ENCODE measurements at regions not wholly inside any gene's neighbourhood (a gene's known extent, or its start where the extent isn't known, plus 50 kb on each side); places are given as distances from the start of the nearest gene placed in this dataset.

GRCh38 chr6:125585470-125585869, 164.0 kb upstream of the HEY2 start:
- TF ChIP-seq, protein P1, sequence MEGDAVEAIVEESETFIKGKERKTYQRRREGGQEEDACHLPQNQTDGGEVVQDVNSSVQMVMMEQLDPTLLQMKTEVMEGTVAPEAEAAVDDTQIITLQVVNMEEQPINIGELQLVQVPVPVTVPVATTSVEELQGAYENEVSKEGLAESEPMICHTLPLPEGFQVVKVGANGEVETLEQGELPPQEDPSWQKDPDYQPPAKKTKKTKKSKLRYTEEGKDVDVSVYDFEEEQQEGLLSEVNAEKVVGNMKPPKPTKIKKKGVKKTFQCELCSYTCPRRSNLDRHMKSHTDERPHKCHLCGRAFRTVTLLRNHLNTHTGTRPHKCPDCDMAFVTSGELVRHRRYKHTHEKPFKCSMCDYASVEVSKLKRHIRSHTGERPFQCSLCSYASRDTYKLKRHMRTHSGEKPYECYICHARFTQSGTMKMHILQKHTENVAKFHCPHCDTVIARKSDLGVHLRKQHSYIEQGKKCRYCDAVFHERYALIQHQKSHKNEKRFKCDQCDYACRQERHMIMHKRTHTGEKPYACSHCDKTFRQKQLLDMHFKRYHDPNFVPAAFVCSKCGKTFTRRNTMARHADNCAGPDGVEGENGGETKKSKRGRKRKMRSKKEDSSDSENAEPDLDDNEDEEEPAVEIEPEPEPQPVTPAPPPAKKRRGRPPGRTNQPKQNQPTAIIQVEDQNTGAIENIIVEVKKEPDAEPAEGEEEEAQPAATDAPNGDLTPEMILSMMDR (conservative IDR thresholded peaks at IDR 0.05), result no peak
- no peak for TF ChIP-seq ZFX (IDR thresholded peaks at IDR 0.05)

All from C4-2B (cell line).